ENCODE measurements at regions not wholly inside any gene's neighbourhood (a gene's known extent, or its start where the extent isn't known, plus 50 kb on each side); places are given as distances from the start of the nearest gene placed in this dataset.

- intact Hi-C loops (cut with micrococcal nuclease; ENCODE audit: unreplicated experiment) (no loop called here), in situ Hi-C loops (cut with MboI) (no loop called here)
- ChIA-PET CTCF (no interaction called here), SMC1A (ENCODE audit: uncharacterized antibody, unreplicated experiment) (no interaction called here), POLR2A (interaction anchor here (0.6 kb wide), 1 partner anchor 72 kb away, joined by 7 read pairs; no protein-coding TSS in a partner anchor), RAD21 (ENCODE audit: unreplicated experiment) (no interaction called here)
- H3K27me3 ChIP-seq (replicated peaks in 1 of 2; ENCODE audit: control insufficient read depth in 2 of 2, insufficient read depth in 2 of 2, low read length in 1 of 2), result no peaks in the 10 kb centered on the region
- H3K4me2 ChIP-seq (ENCODE audit: control insufficient read depth, insufficient read depth), result no peak overlapping the region
- no peak overlapping the region for H3K9ac ChIP-seq (ENCODE audit: control insufficient read depth, insufficient read depth, low read length)
- no peaks in the 10 kb centered on the region for H4K20me1 ChIP-seq (ENCODE audit: control insufficient read depth, insufficient read depth)
- ATAC-seq, result no peak
- H3K36me3 ChIP-seq (ENCODE audit: control insufficient read depth in 2 of 2, insufficient read depth in 2 of 2, low read length in 1 of 2), result no peaks in the 10 kb centered on the region
- no TSS peak for BruUV-seq (replicated peaks)
- H3K4me3 ChIP-seq, result no peak overlapping the region
- H3K27ac ChIP-seq (ENCODE audit: control insufficient read depth, insufficient read depth), result no peak overlapping the region
- H2AFZ ChIP-seq (ENCODE audit: control insufficient read depth, low read depth, low read length), result no peak overlapping the region
- FAIRE-seq, result no peak
- H3K9me3 ChIP-seq (replicated peaks; ENCODE audit: control insufficient read depth, insufficient read depth, low read length), result no peaks in the 10 kb centered on the region
- H3K4me1 ChIP-seq (ENCODE audit: control insufficient read depth, insufficient read depth, low read length), result no peaks in the 10 kb centered on the region
- no peak for DNase-seq (ENCODE audit: low read depth, low spot score)
- no peaks in the 10 kb centered on the region for H3K79me2 ChIP-seq (ENCODE audit: control insufficient read depth, insufficient read depth, low read length)
- TF ChIP-seq PAX5 (IDR thresholded peaks at IDR 0.05; ENCODE audit: borderline replicate concordance, low read depth, low read length) (no peak), CUX1 (IDR thresholded peaks at IDR 0.05; ENCODE audit: insufficient replicate concordance, low read depth, low read length) (no peak), CHD1 (IDR thresholded peaks at IDR 0.05; ENCODE audit: low read depth, low read length) (no peak), NFXL1 (IDR thresholded peaks at IDR 0.05; ENCODE audit: borderline replicate concordance) (no peak), WRNIP1 (IDR thresholded peaks at IDR 0.05; ENCODE audit: borderline replicate concordance, low read depth, low read length) (no peak), ZNF622 (IDR thresholded peaks at IDR 0.05) (no peak), ZBTB40 (IDR thresholded peaks at IDR 0.05; ENCODE audit: borderline replicate concordance) (no peak), NFYA (IDR thresholded peaks at IDR 0.05; ENCODE audit: borderline replicate concordance, low read depth, low read length) (no peak), RBBP5 (conservative IDR thresholded peaks at IDR 0.05) (no peak), REST (IDR thresholded peaks at IDR 0.05; ENCODE audit: low read depth, low read length) (no peak), JUNB (IDR thresholded peaks at IDR 0.05) (no peak), IKZF1 (conservative IDR thresholded peaks at IDR 0.05) (no peak), TCF12 (IDR thresholded peaks at IDR 0.05; ENCODE audit: low read depth, low read length) (no peak)
These were observed 467.0 kb downstream of the HTR1A start for GRCh38 chr5:63495225-63495624.

Measured in GM12878 (cell line).